Prostate gland (tissue), 2 donors: ENCODE measurements at regions not wholly inside any gene's neighbourhood (a gene's known extent, or its start where the extent isn't known, plus 50 kb on each side); places are given as distances from the start of the nearest gene placed in this dataset.

Experiments
- CTCF ChIP-seq, 4 experiments: fragments of 200-600 bp in 2 of 4; fragments of 450-650 bp in 2 of 4; sonication (generic) in 2 of 4; IDR thresholded peaks; 1 replicate in 3 of 4; 2 replicates in 1 of 4; pipeline ENCODE4 v1.5.1; 2016 to 2019; ENCODE audit warnings: antibody characterized with exemption in 4 of 4, mild to moderate bottlenecking in 2 of 4, moderate library complexity in 2 of 4
- POLR2A ChIP-seq: fragments of 450-650 bp; IDR thresholded peaks from one replicate; pipeline ENCODE4 v1.6.1; 2016; ENCODE audit warnings: antibody characterized with exemption, mild to moderate bottlenecking
- POLR2AphosphoS5 ChIP-seq: sonication (generic); formaldehyde crosslinking; IDR thresholded peaks from one replicate; pipeline ENCODE4 v1.6.1; 2017; ENCODE audit warnings: antibody characterized with exemption

GRCh38 chr1:98101364-98101763, 180.5 kb upstream of the DPYD start:
- TF ChIP-seq CTCF (IDR thresholded peaks at IDR 0.05) (no peak), POLR2AphosphoS5 (no peak), POLR2A (no peak)
